T-helper 2 cell (primary cell): ENCODE measurements at regions not wholly inside any gene's neighbourhood (a gene's known extent, or its start where the extent isn't known, plus 50 kb on each side); places are given as distances from the start of the nearest gene placed in this dataset.
A peak's percentile ranks its signal among the peaks of the same experiment; 100 is the strongest.
"Not testable (repeated sequence)": the region's sequence is repeated elsewhere in the genome, so short reads cannot be mapped to it uniquely, and the experiment has no call there.

Source experiments
- DNase-seq, 5 experiments: peaks; one replicate each; pipeline versions ENCODE4 v3.0.0 to v3.0.0-alpha.2; 2012 to 2022

- not testable (repeated sequence) for DNase-seq
Observed at GRCh38 chr17:18546514-18547398, 70.2 kb downstream of the LGALS9C start.

- peak in 1 of 5 experiments; percentile 10 for DNase-seq
Observed at GRCh38 chr17:18557086-18557485, 80.5 kb downstream of the LGALS9C start.

- peak in 2 of 5 experiments; percentile 40 to 82 for DNase-seq
Observed at GRCh38 chr17:18563381-18564098, 80.7 kb downstream of the TBC1D28 start.

- peak in 1 of 5 experiments; percentile 47 for DNase-seq
Observed at GRCh38 chr17:18564099-18564448, 80.1 kb downstream of the TBC1D28 start.

GRCh38 chr17:18568108-18568995, 75.8 kb downstream of the TBC1D28 start:
- DNase-seq, result not testable (repeated sequence)

- DNase-seq, result not testable (repeated sequence)
Observed at GRCh38 chr17:18569489-18569913, 74.7 kb downstream of the TBC1D28 start.

- DNase-seq, result not testable (repeated sequence)
Observed at GRCh38 chr17:18572536-18572935, 71.7 kb downstream of the TBC1D28 start.

GRCh38 chr17:18574137-18574536, 70.1 kb downstream of the TBC1D28 start:
- DNase-seq, result not testable (repeated sequence)
